GM23338 (cell line): ENCODE measurements at regions not wholly inside any gene's neighbourhood (a gene's known extent, or its start where the extent isn't known, plus 50 kb on each side); places are given as distances from the start of the nearest gene placed in this dataset.

Experiments
- ATAC-seq: fragments of 200-7000 bp; cut with Tn5 transposase; 3 replicates; pipeline ENCODE4 v1.9.1; 2020
- DNase-seq: peaks from one replicate; pipeline ENCODE4 v3.0.0-alpha.2; 2015; ENCODE audit warnings: low spot score
- H2AFZ ChIP-seq: fragments of 200-600 bp; sonication (generic); 2 replicates; pipeline ENCODE4 v1.8.0; 2016; ENCODE audit warnings: antibody characterized with exemption, mild to moderate bottlenecking, moderate library complexity
- H3F3A ChIP-seq: fragments of 200-600 bp; sonication (generic); replicated peaks from 2 replicates; pipeline ENCODE4 v1.8.0; 2017; ENCODE audit warnings: antibody characterized with exemption, mixed run types, low read depth
- H3K27ac ChIP-seq: fragments of 200-600 bp; sonication (generic); 2 replicates; pipeline ENCODE4 v1.6.1; 2016; ENCODE audit warnings: low read depth
- H3K27me3 ChIP-seq: fragments of 200-600 bp; sonication (generic); 2 replicates; pipeline ENCODE4 v1.8.0; 2016; ENCODE audit warnings: mild to moderate bottlenecking, mixed run types, moderate library complexity; ENCODE audit not compliant: insufficient read depth
- H3K36me3 ChIP-seq: fragments of 200-600 bp; sonication (generic); 2 replicates; pipeline ENCODE4 v1.8.0; 2016; ENCODE audit warnings: mild to moderate bottlenecking; ENCODE audit not compliant: insufficient read depth
- H3K4me1 ChIP-seq: fragments of 200-600 bp; sonication (generic); 2 replicates; pipeline ENCODE4 v1.8.0; 2016; ENCODE audit warnings: mild to moderate bottlenecking, moderate library complexity; ENCODE audit not compliant: insufficient read depth
- H3K4me2 ChIP-seq: fragments of 200-600 bp; sonication (generic); 2 replicates; pipeline ENCODE4 v1.7.1; 2017; ENCODE audit warnings: mixed run types
- H3K4me3 ChIP-seq: fragments of 200-600 bp; sonication (generic); 2 replicates; pipeline ENCODE4 v1.6.1; 2016; ENCODE audit warnings: mixed run types
- H3K79me2 ChIP-seq: fragments of 200-600 bp; sonication (generic); replicated peaks from 2 replicates; pipeline ENCODE4 v1.8.0; 2017; ENCODE audit warnings: mild to moderate bottlenecking; ENCODE audit not compliant: insufficient read depth
- H3K9me2 ChIP-seq: fragments of 200-600 bp; sonication (generic); 2 replicates; pipeline ENCODE4 v1.8.0; 2017; ENCODE audit not compliant: insufficient read depth
- H4K20me1 ChIP-seq: fragments of 200-600 bp; sonication (generic); replicated peaks from 2 replicates; pipeline ENCODE4 v1.8.0; 2017; ENCODE audit warnings: mild to moderate bottlenecking; ENCODE audit not compliant: insufficient read depth
- H3K27ac Mint-ChIP-seq: 2 replicates; pipeline ENCODE4 v1.8.0; 2020; ENCODE audit warnings: inconsistent platforms, mild to moderate bottlenecking, moderate library complexity, mixed read lengths
- H3K27me3 Mint-ChIP-seq: 3 replicates; pipeline ENCODE4 v1.8.0; 2022; ENCODE audit warnings: low read depth, mild to moderate bottlenecking, moderate library complexity, mixed read lengths, inconsistent platforms; ENCODE audit not compliant: insufficient read depth, poor library complexity
- H3K36me3 Mint-ChIP-seq: 3 replicates; pipeline ENCODE4 v1.8.0; 2021; ENCODE audit warnings: low read depth, mild to moderate bottlenecking, inconsistent platforms, moderate library complexity, mixed read lengths
- H3K4me1 Mint-ChIP-seq: 3 replicates; pipeline ENCODE4 v1.8.0; 2020; ENCODE audit warnings: mild to moderate bottlenecking, inconsistent platforms, mixed read lengths
- H3K4me3 Mint-ChIP-seq: 3 replicates; pipeline ENCODE4 v1.8.0; 2021; ENCODE audit warnings: moderate library complexity, mild to moderate bottlenecking, inconsistent platforms, mixed read lengths
- H3K9me3 Mint-ChIP-seq: 3 replicates; pipeline ENCODE4 v1.8.0; 2020; ENCODE audit warnings: moderate library complexity, mild to moderate bottlenecking, inconsistent platforms, mixed read lengths
- EZH2 ChIP-seq: fragments of 200-600 bp; sonication (generic); IDR thresholded peaks from one replicate; pipeline ENCODE4 v1.8.0; 2017; ENCODE audit warnings: antibody characterized with exemption, mild to moderate bottlenecking, low read depth; ENCODE audit not compliant: unreplicated experiment
- EZH2phosphoT487 ChIP-seq: fragments of 200-600 bp; sonication (generic); IDR thresholded peaks from one replicate; pipeline ENCODE4 v1.8.1; 2018; ENCODE audit warnings: antibody characterized with exemption; ENCODE audit not compliant: unreplicated experiment
- JUNB ChIP-seq: IDR thresholded peaks from one replicate; pipeline ENCODE4 v1.6.1; 2016; ENCODE audit warnings: antibody characterized with exemption; ENCODE audit not compliant: unreplicated experiment
- NANOG ChIP-seq: IDR thresholded peaks from 2 replicates; pipeline ENCODE4 v1.6.1; 2016; ENCODE audit warnings: antibody characterized with exemption, borderline replicate concordance
- POLR2AphosphoS5 ChIP-seq: IDR thresholded peaks from 2 replicates; pipeline ENCODE4 v1.6.1; 2016; ENCODE audit warnings: antibody characterized with exemption, low read depth
- STAT1 ChIP-seq: IDR thresholded peaks from one replicate; pipeline ENCODE4 v1.6.1; 2016; ENCODE audit warnings: antibody characterized with exemption; ENCODE audit not compliant: unreplicated experiment
- ZNF114 ChIP-seq: fragments of 250-450 bp; sonication (Bioruptor Pico); IDR thresholded peaks from 2 replicates; pipeline ENCODE4 v1.5.0; 2020; ENCODE audit warnings: mild to moderate bottlenecking, moderate library complexity
- ZNF331 ChIP-seq: fragments of 250-450 bp; sonication (Bioruptor Pico); IDR thresholded peaks from 2 replicates; pipeline ENCODE4 v1.5.0; 2020; ENCODE audit warnings: low read depth, mild to moderate bottlenecking, moderate library complexity
- ZNF462 ChIP-seq: fragments of 250-450 bp; sonication (Bioruptor Pico); IDR thresholded peaks from 2 replicates; pipeline ENCODE4 v1.5.0; 2020; ENCODE audit warnings: mild to moderate bottlenecking, moderate library complexity
- TF ChIP-seq, protein P1 (sequence below), 2 experiments: fragments of 200-600 bp in 1 of 2; sonication (generic) in 1 of 2; conservative IDR thresholded peaks; 2 replicates each; pipeline versions ENCODE4 v1.5.1 to v1.6.1; 2016 to 2017; ENCODE audit warnings: antibody characterized with exemption in 2 of 2, low read depth in 2 of 2, mild to moderate bottlenecking in 2 of 2, moderate library complexity in 1 of 2

GRCh38 chr13:70529652-70530051 lies 421.4 kb upstream of the KLHL1 start:
- Mint-ChIP-seq H3K36me3 (no peaks in the 10 kb centered on the region), H3K9me3 (no peaks in the 10 kb centered on the region), H3K4me1 (no peaks in the 10 kb centered on the region; the same call in 1 of the 3 replicates), H3K27ac (no peak overlapping the region), H3K4me3 (no peak overlapping the region), H3K27me3 (no peaks in the 10 kb centered on the region)
- Histone ChIP-seq H3K27ac (no peak overlapping the region), H3K79me2 (no peaks in the 10 kb centered on the region), H3K27me3 (no peaks in the 10 kb centered on the region), H3K4me1 (peaks cover 3% of the 10 kb centered on the region; the same call in 1 of the 2 replicates), H3K4me2 (no peak overlapping the region), H3K36me3 (no peaks in the 10 kb centered on the region), H3K9me2 (no peaks in the 10 kb centered on the region), H4K20me1 (no peaks in the 10 kb centered on the region), H2AFZ (no peak overlapping the region), H3K4me3 (no peak overlapping the region), H3F3A (no peaks in the 10 kb centered on the region)
- no peak for TF ChIP-seq ZNF114
- TF ChIP-seq, protein P1, sequence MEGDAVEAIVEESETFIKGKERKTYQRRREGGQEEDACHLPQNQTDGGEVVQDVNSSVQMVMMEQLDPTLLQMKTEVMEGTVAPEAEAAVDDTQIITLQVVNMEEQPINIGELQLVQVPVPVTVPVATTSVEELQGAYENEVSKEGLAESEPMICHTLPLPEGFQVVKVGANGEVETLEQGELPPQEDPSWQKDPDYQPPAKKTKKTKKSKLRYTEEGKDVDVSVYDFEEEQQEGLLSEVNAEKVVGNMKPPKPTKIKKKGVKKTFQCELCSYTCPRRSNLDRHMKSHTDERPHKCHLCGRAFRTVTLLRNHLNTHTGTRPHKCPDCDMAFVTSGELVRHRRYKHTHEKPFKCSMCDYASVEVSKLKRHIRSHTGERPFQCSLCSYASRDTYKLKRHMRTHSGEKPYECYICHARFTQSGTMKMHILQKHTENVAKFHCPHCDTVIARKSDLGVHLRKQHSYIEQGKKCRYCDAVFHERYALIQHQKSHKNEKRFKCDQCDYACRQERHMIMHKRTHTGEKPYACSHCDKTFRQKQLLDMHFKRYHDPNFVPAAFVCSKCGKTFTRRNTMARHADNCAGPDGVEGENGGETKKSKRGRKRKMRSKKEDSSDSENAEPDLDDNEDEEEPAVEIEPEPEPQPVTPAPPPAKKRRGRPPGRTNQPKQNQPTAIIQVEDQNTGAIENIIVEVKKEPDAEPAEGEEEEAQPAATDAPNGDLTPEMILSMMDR (conservative IDR thresholded peaks at IDR 0.05; ENCODE audit: low read depth in 2 of 2) = no peak
- no peak for TF ChIP-seq ZNF462
- no peak for TF ChIP-seq JUNB
- no peak for TF ChIP-seq ZNF331 (CRISPR knock-in tag)
- no peak for TF ChIP-seq EZH2phosphoT487
- no peak for TF ChIP-seq NANOG
- TF ChIP-seq POLR2AphosphoS5 = no peak
- no peak for TF ChIP-seq STAT1
- TF ChIP-seq EZH2 = no peak
- ATAC-seq (no peak), DNase-seq (no peak)
